ENCODE measurements at regions not wholly inside any gene's neighbourhood (a gene's known extent, or its start where the extent isn't known, plus 50 kb on each side); places are given as distances from the start of the nearest gene placed in this dataset.
A peak's percentile ranks its signal among the peaks of the same experiment; 100 is the strongest.

GRCh38 chr2:18422432-18423165 lies 137.9 kb downstream of the RDH14 start:
- no peak for DNase-seq

GRCh38 chr2:18413676-18414396 lies 146.6 kb downstream of the RDH14 start:
- no peak for DNase-seq

GRCh38 chr2:18412980-18413675 lies 147.3 kb downstream of the RDH14 start:
- DNase-seq = no peak

- no peak for DNase-seq
These were observed 148.8 kb downstream of the RDH14 start for GRCh38 chr2:18411626-18412025.

GRCh38 chr2:18410543-18410942 lies 149.9 kb downstream of the RDH14 start:
- no peak for DNase-seq

- no peak for DNase-seq
These were observed 151.8 kb downstream of the RDH14 start for GRCh38 chr2:18408638-18409037.

GRCh38 chr2:18406219-18406618 lies 154.2 kb downstream of the RDH14 start:
- DNase-seq = no peak

GRCh38 chr2:18404708-18405107 lies 155.7 kb downstream of the RDH14 start:
- no peak for DNase-seq

- DNase-seq = no peak
These were observed 156.4 kb downstream of the RDH14 start for GRCh38 chr2:18403921-18404522.

GRCh38 chr2:18402831-18403230 lies 157.6 kb downstream of the RDH14 start:
- DNase-seq = no peak

- DNase-seq = no peak
These were observed 159.0 kb downstream of the RDH14 start for GRCh38 chr2:18401471-18401870.

- DNase-seq = no peak
These were observed 160.9 kb downstream of the RDH14 start for GRCh38 chr2:18399601-18400000.

- DNase-seq = no peak
These were observed 161.6 kb downstream of the RDH14 start for GRCh38 chr2:18398833-18399232.

- DNase-seq = no peak
These were observed 164.0 kb downstream of the RDH14 start for GRCh38 chr2:18396329-18397010.

GRCh38 chr2:18395555-18395954 lies 164.9 kb downstream of the RDH14 start:
- no peak for DNase-seq

- DNase-seq = peak; percentile 44 to 74
These were observed 172.8 kb downstream of the RDH14 start for GRCh38 chr2:18387441-18388206.

GRCh38 chr2:18384242-18384641 lies 176.2 kb downstream of the RDH14 start:
- no peak for DNase-seq

- no peak for DNase-seq
These were observed 179.1 kb downstream of the RDH14 start for GRCh38 chr2:18381386-18381785.

GRCh38 chr2:18380321-18380720 lies 180.1 kb downstream of the RDH14 start:
- no peak for DNase-seq

GRCh38 chr2:18379870-18380269 lies 180.6 kb downstream of the RDH14 start:
- DNase-seq = no peak

- peak; percentile 47 to 65 for DNase-seq
These were observed 182.3 kb downstream of the RDH14 start for GRCh38 chr2:18378020-18378653.

- no peak for DNase-seq
These were observed 183.5 kb downstream of the RDH14 start for GRCh38 chr2:18376936-18377335.
